Mesenchymal stem cell (in vitro differentiated cells and primary cell): ENCODE measurements at regions not wholly inside any gene's neighbourhood (a gene's known extent, or its start where the extent isn't known, plus 50 kb on each side); places are given as distances from the start of the nearest gene placed in this dataset.

ENCODE experiments used
- DNase-seq: peaks from one replicate; pipeline ENCODE4 v3.0.0-alpha.2; 2013
- H2AFZ ChIP-seq: one replicate; pipeline ENCODE4 v1.6.1; 2013; ENCODE audit warnings: low read depth, mild to moderate bottlenecking, control low read depth, inconsistent platforms, low read length, moderate library complexity
- H2AK5ac ChIP-seq: 2 replicates; pipeline ENCODE4 v1.6.1; 2013; ENCODE audit warnings: low read length, moderate library complexity, mild to moderate bottlenecking, inconsistent platforms; ENCODE audit not compliant: severe bottlenecking
- H2BK120ac ChIP-seq: one replicate; pipeline ENCODE4 v1.6.1; 2013; ENCODE audit warnings: low read depth, mild to moderate bottlenecking, inconsistent platforms, low read length, moderate library complexity
- H2BK12ac ChIP-seq, 2 experiments: one replicate each; pipeline ENCODE4 v1.6.1; 2013; ENCODE audit warnings: inconsistent platforms in 2 of 2, low read length in 2 of 2, mild to moderate bottlenecking in 2 of 2, moderate library complexity in 2 of 2, control low read depth in 1 of 2
- H2BK15ac ChIP-seq: one replicate; pipeline ENCODE4 v1.6.1; 2013; ENCODE audit warnings: mild to moderate bottlenecking, low read depth, inconsistent platforms; ENCODE audit not compliant: poor library complexity, severe bottlenecking
- H2BK5ac ChIP-seq: 2 replicates; pipeline ENCODE4 v1.6.1; 2013; ENCODE audit warnings: low read depth, mild to moderate bottlenecking, low read length, control low read depth, inconsistent platforms; ENCODE audit not compliant: poor library complexity, severe bottlenecking
- H3K14ac ChIP-seq, 2 experiments: one replicate each; pipeline ENCODE4 v1.6.1; 2013; ENCODE audit warnings: inconsistent platforms in 2 of 2, low read length in 2 of 2, control low read depth in 1 of 2, mild to moderate bottlenecking in 1 of 2, moderate library complexity in 1 of 2
- H3K18ac ChIP-seq, 2 experiments: one replicate each; pipeline ENCODE4 v1.6.1; 2013; ENCODE audit warnings: inconsistent platforms in 2 of 2, low read length in 2 of 2, control low read depth in 1 of 2, low read depth in 1 of 2, mild to moderate bottlenecking in 1 of 2
- H3K23ac ChIP-seq, 2 experiments: one replicate each; pipeline ENCODE4 v1.6.1; 2013; ENCODE audit warnings: inconsistent platforms in 2 of 2, low read length in 2 of 2, mild to moderate bottlenecking in 2 of 2, moderate library complexity in 2 of 2, control low read depth in 1 of 2
- H3K27ac ChIP-seq: 2 replicates; pipeline ENCODE4 v1.5.1; 2013; ENCODE audit warnings: mild to moderate bottlenecking, moderate library complexity, low read length, control low read depth, inconsistent platforms; ENCODE audit not compliant: poor library complexity, severe bottlenecking
- H3K27me3 ChIP-seq, 2 experiments: 2 replicates each; pipeline versions ENCODE4 v1.6.1 to v1.7.0; 2013; ENCODE audit warnings: low read length in 2 of 2, mild to moderate bottlenecking in 2 of 2, moderate library complexity in 2 of 2, control low read depth in 1 of 2, inconsistent platforms in 1 of 2; ENCODE audit not compliant: control insufficient read depth in 1 of 2, insufficient read depth in 1 of 2
- H3K36me3 ChIP-seq, 2 experiments: 2 replicates each; pipeline versions ENCODE4 v1.6.1 to v1.7.0; 2013; ENCODE audit warnings: low read length in 2 of 2, control low read depth in 1 of 2, inconsistent platforms in 1 of 2, low read depth in 1 of 2, mild to moderate bottlenecking in 1 of 2; ENCODE audit not compliant: insufficient read depth in 2 of 2, control insufficient read depth in 1 of 2
- H3K4ac ChIP-seq, 2 experiments: one replicate each; pipeline ENCODE4 v1.6.1; 2013; ENCODE audit warnings: inconsistent platforms in 2 of 2, low read length in 2 of 2, mild to moderate bottlenecking in 2 of 2, moderate library complexity in 2 of 2, control low read depth in 1 of 2, low read depth in 1 of 2
- H3K4me1 ChIP-seq: 2 replicates; pipeline ENCODE4 v1.6.1; 2013; ENCODE audit warnings: low read depth, low read length, control low read depth; ENCODE audit not compliant: control insufficient read depth, insufficient read depth
- H3K4me2 ChIP-seq: 2 replicates; pipeline ENCODE4 v1.6.1; 2013; ENCODE audit warnings: low read length, mild to moderate bottlenecking, inconsistent platforms; ENCODE audit not compliant: poor library complexity, severe bottlenecking
- H3K4me3 ChIP-seq, 2 experiments: 2 replicates each; pipeline versions ENCODE4 v1.5.1 to v1.7.0; 2013; ENCODE audit warnings: low read length in 2 of 2, mild to moderate bottlenecking in 2 of 2, control low read depth in 1 of 2, low read depth in 1 of 2; ENCODE audit not compliant: insufficient read depth in 1 of 2
- H3K79me1 ChIP-seq: replicated peaks from 2 replicates; pipeline ENCODE4 v1.6.1; 2013; ENCODE audit warnings: mild to moderate bottlenecking, control low read depth, low read length, inconsistent platforms; ENCODE audit not compliant: poor library complexity, severe bottlenecking
- H3K9ac ChIP-seq: 2 replicates; pipeline ENCODE4 v1.7.0; 2013; ENCODE audit warnings: mild to moderate bottlenecking, low read length, moderate library complexity
- H3K9me3 ChIP-seq: 2 replicates; pipeline ENCODE4 v1.7.0; 2013; ENCODE audit warnings: mild to moderate bottlenecking, low read length; ENCODE audit not compliant: control insufficient read depth
- H4K8ac ChIP-seq: one replicate; pipeline ENCODE4 v1.6.1; 2013; ENCODE audit warnings: inconsistent platforms, mild to moderate bottlenecking, low read length, moderate library complexity
- H4K91ac ChIP-seq: one replicate; pipeline ENCODE4 v1.6.1; 2013; ENCODE audit warnings: mild to moderate bottlenecking, low read length, inconsistent platforms
- WGBS: methylation state at CpG from one replicate; pipeline ENCODE4 v1.1.7; 2013; ENCODE audit warnings: mixed read lengths; 5-methylcytosine and 5-hydroxymethylcytosine counted together

DNA sequence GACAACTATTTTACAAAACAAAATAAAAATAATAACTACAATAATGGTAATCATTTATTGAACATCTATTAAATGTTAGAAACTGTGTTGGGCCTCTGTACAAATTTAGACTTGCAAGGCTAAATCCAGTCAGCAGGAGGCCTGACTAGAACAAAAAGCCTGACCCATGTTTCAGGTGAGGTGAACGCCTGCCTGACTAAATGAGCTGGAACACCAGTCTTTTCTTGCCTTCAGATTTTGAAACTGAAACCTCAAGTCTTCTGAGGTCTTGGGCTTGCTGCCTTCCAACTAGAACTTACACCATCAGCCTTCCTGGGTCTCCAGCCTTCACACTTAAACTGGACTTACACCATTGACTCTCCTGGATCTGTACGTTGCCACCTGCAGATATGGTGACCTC, 706.9 kb downstream of the TBL1XR1 start:
- H3K36me3 ChIP-seq, result no peaks in the 10 kb centered on the region
- no peak for DNase-seq
- H2BK15ac ChIP-seq, result no peak overlapping the region
- no peak overlapping the region for H3K9ac ChIP-seq
- no peaks in the 10 kb centered on the region for H3K27me3 ChIP-seq
- no peak overlapping the region for H2BK12ac ChIP-seq
- no peak overlapping the region for H3K23ac ChIP-seq
- H2AK5ac ChIP-seq, result no peak overlapping the region
- no peak overlapping the region for H3K18ac ChIP-seq
- no peak overlapping the region for H2BK5ac ChIP-seq
- H2AFZ ChIP-seq, result no peak overlapping the region
- no peaks in the 10 kb centered on the region for H3K79me1 ChIP-seq
- no peak overlapping the region for H3K27ac ChIP-seq
- H3K4me3 ChIP-seq, result no peak overlapping the region
- H3K14ac ChIP-seq, result no peak overlapping the region
- H3K4me1 ChIP-seq, result no peaks in the 10 kb centered on the region
- 83% methylated on average over 1 of the region's 2 CpGs for WGBS
- no peak overlapping the region for H2BK120ac ChIP-seq
- no peak overlapping the region for H4K91ac ChIP-seq
- no peak overlapping the region for H3K4ac ChIP-seq
- no peaks in the 10 kb centered on the region for H3K9me3 ChIP-seq
- H3K4me2 ChIP-seq, result no peak overlapping the region
- no peak overlapping the region for H4K8ac ChIP-seq

DNA sequence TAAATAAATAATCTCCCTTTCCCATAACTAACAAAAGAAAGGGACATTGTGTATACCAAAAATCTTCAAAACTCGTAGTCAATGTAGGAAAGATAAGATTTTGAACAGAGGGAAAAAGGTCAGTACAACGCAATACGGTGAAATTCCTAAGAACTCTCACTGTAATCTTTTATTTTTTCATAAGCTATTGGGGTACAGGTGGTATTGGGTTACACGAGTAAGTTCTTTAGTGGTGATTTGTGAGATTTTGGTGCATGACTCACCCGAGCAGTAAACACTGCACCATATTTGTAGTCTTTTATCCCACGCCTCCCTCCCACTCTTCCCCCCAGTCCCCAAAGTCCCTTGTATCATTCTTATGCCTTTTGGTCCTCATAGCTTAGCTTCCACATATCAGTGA, 718.0 kb downstream of the TBL1XR1 start:
- Histone ChIP-seq H3K4me3 (no peak overlapping the region), H2BK15ac (no peak overlapping the region), H3K4me2 (no peak overlapping the region), H3K27me3 (no peaks in the 10 kb centered on the region), H3K18ac (no peak overlapping the region), H3K23ac (no peak overlapping the region), H2AFZ (no peak overlapping the region), H2BK120ac (no peak overlapping the region), H3K9ac (no peak overlapping the region), H3K79me1 (no peaks in the 10 kb centered on the region), H3K14ac (no peak overlapping the region), H3K9me3 (peaks cover 8% of the 10 kb centered on the region), H3K4me1 (no peaks in the 10 kb centered on the region), H4K8ac (no peak overlapping the region), H2BK12ac (no peak overlapping the region), H3K4ac (no peak overlapping the region), H2AK5ac (no peak overlapping the region), H4K91ac (no peak overlapping the region), H3K27ac (no peak overlapping the region), H3K36me3 (no peaks in the 10 kb centered on the region), H2BK5ac (no peak overlapping the region)
- 90% methylated on average over 4 of the region's 6 CpGs for WGBS
- no peak for DNase-seq

DNA sequence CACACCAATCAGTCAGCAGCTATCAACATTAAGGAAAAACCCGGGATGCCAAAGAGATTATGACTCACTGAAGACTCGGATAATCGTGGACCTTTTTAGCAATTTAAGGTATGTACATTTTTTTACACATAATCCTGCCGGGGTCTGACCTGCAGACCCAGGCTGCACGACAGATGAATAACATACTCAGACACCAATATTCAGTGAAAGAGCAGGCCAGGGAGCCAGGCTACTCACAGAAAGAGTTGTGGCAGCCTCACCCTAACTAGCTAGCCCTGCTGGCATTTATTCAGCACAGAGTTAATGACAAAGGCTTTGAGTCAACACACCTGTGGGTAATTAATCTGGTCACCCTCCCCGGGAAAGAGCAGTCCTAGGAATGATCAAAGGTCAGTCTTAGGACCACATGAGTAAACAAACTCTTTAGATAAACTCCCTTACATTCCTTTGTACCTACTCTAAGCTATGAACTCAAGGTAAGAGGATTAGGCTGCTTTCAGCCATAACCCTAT, 727.5 kb downstream of the TBL1XR1 start:
- Histone ChIP-seq H3K14ac (no peak overlapping the region), H3K9ac (no peak overlapping the region), H4K91ac (no peak overlapping the region), H3K4ac (no peak overlapping the region), H2AFZ (no peak overlapping the region), H3K79me1 (no peaks in the 10 kb centered on the region), H3K18ac (no peak overlapping the region), H3K23ac (no peak overlapping the region), H3K4me2 (no peak overlapping the region), H3K27me3 (no peaks in the 10 kb centered on the region), H2AK5ac (no peak overlapping the region), H2BK12ac (no peak overlapping the region), H3K27ac (no peak overlapping the region), H4K8ac (no peak overlapping the region), H3K9me3 (peaks cover 7% of the 10 kb centered on the region), H3K4me3 (no peak overlapping the region), H3K4me1 (no peaks in the 10 kb centered on the region), H2BK120ac (no peak overlapping the region), H2BK15ac (no peak overlapping the region), H3K36me3 (no peaks in the 10 kb centered on the region), H2BK5ac (no peak overlapping the region)
- WGBS, result 51% methylated on average over 5 of the region's 6 CpGs
- DNase-seq, result no peak

DNA sequence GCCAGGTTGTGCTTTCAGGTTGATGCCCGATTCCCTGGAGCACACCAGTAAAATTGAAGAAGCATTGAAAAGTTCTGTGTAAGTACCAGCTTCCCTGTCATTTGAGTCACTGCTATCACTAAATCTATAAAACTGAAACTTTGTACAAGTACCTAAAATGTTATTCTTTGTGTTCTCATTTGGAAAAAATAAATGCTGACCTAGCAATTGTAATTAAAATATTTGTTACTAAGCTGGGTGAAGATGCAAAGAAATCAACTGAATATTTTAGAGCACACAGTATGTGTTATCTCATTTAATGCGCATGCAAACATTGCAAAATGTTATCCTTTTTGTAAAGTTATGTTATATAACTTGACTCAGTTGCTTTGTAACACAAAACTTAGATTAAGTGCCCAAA, 733.7 kb downstream of the TBL1XR1 start:
- Histone ChIP-seq H3K79me1 (no peaks in the 10 kb centered on the region), H3K14ac (no peak overlapping the region)
- 100% methylated on average over 1 of the region's 2 CpGs for WGBS

More for the DNA sequence above, 733.7 kb downstream of the TBL1XR1 start:
- Histone ChIP-seq H3K4me2 (no peak overlapping the region), H2AK5ac (no peak overlapping the region), H2BK15ac (no peak overlapping the region), H4K8ac (no peak overlapping the region), H3K4ac (no peak overlapping the region), H2AFZ (no peak overlapping the region), H3K4me3 (no peak overlapping the region), H3K9me3 (no peaks in the 10 kb centered on the region), H3K9ac (no peak overlapping the region), H3K36me3 (no peaks in the 10 kb centered on the region), H2BK120ac (no peak overlapping the region), H3K4me1 (no peaks in the 10 kb centered on the region), H3K23ac (no peak overlapping the region), H2BK12ac (no peak overlapping the region), H3K27ac (no peak overlapping the region), H3K27me3 (no peaks in the 10 kb centered on the region), H2BK5ac (no peak overlapping the region), H4K91ac (no peak overlapping the region), H3K18ac (no peak overlapping the region)
- no peak for DNase-seq
